Osteoblast (primary cell): ENCODE measurements at regions not wholly inside any gene's neighbourhood (a gene's known extent, or its start where the extent isn't known, plus 50 kb on each side); places are given as distances from the start of the nearest gene placed in this dataset.

Experiments
- DNase-seq: peaks from one replicate; pipeline ENCODE4 v3.0.0; 2011; ENCODE audit warnings: low spot score, mixed read lengths; ENCODE audit not compliant: insufficient read length; ENCODE audit errors: missing footprints
- H2AFZ ChIP-seq: 2 replicates; pipeline ENCODE4 v1.6.0; 2011; ENCODE audit warnings: mild to moderate bottlenecking, low read length
- H3K27ac ChIP-seq: 2 replicates; pipeline ENCODE4 v1.5.1; 2011; ENCODE audit warnings: mild to moderate bottlenecking, low read depth, low read length, moderate library complexity
- H3K27me3 ChIP-seq: 2 replicates; pipeline ENCODE4 v1.6.0; 2012; ENCODE audit warnings: mild to moderate bottlenecking, control low read depth, inconsistent platforms, low read length, moderate library complexity; ENCODE audit not compliant: insufficient read depth
- H3K36me3 ChIP-seq: 2 replicates; pipeline ENCODE4 v1.5.1; 2011; ENCODE audit warnings: mild to moderate bottlenecking, low read length, control low read depth, moderate library complexity; ENCODE audit not compliant: insufficient read depth
- H3K4me1 ChIP-seq: 2 replicates; pipeline ENCODE4 v1.5.1; 2011; ENCODE audit warnings: mild to moderate bottlenecking, low read length, control low read depth, moderate library complexity; ENCODE audit not compliant: insufficient read depth
- H3K4me2 ChIP-seq: 2 replicates; pipeline ENCODE4 v1.6.0; 2011; ENCODE audit warnings: mild to moderate bottlenecking, low read length; ENCODE audit not compliant: insufficient read depth
- H3K4me3 ChIP-seq: fragments of 200-600 bp; sonication (generic); 3 replicates; pipeline ENCODE4 v1.5.1; 2012; ENCODE audit warnings: mild to moderate bottlenecking, low read length, inconsistent platforms; ENCODE audit not compliant: insufficient read depth
- H3K79me2 ChIP-seq: 2 replicates; pipeline ENCODE4 v1.6.0; 2012; ENCODE audit warnings: mild to moderate bottlenecking, low read length, control low read depth, inconsistent platforms; ENCODE audit not compliant: insufficient read depth
- H3K9me3 ChIP-seq: 2 replicates; pipeline ENCODE4 v1.5.1; 2011; ENCODE audit warnings: low read depth, low read length, control low read depth
- H4K20me1 ChIP-seq: 2 replicates; pipeline ENCODE4 v1.6.0; 2012; ENCODE audit warnings: mild to moderate bottlenecking, low read length, control low read depth; ENCODE audit not compliant: insufficient read depth
- TF ChIP-seq, protein P1 (sequence below): IDR thresholded peaks from 2 replicates; pipeline ENCODE4 v1.5.1; 2011; ENCODE audit warnings: mild to moderate bottlenecking, low read depth, low read length, moderate library complexity; ENCODE audit errors: extremely low read depth

GRCh38 chr16:26360867-26361266 lies 669.1 kb downstream of the HS3ST4 start:
- Histone ChIP-seq H3K4me1 (no peaks in the 10 kb centered on the region), H3K79me2 (no peaks in the 10 kb centered on the region), H3K4me2 (no peak overlapping the region), H4K20me1 (no peaks in the 10 kb centered on the region), H3K4me3 (no peak overlapping the region), H2AFZ (no peak overlapping the region), H3K36me3 (no peaks in the 10 kb centered on the region), H3K27me3 (no peaks in the 10 kb centered on the region), H3K9me3 (no peaks in the 10 kb centered on the region), H3K27ac (no peak overlapping the region)
- TF ChIP-seq, protein P1, sequence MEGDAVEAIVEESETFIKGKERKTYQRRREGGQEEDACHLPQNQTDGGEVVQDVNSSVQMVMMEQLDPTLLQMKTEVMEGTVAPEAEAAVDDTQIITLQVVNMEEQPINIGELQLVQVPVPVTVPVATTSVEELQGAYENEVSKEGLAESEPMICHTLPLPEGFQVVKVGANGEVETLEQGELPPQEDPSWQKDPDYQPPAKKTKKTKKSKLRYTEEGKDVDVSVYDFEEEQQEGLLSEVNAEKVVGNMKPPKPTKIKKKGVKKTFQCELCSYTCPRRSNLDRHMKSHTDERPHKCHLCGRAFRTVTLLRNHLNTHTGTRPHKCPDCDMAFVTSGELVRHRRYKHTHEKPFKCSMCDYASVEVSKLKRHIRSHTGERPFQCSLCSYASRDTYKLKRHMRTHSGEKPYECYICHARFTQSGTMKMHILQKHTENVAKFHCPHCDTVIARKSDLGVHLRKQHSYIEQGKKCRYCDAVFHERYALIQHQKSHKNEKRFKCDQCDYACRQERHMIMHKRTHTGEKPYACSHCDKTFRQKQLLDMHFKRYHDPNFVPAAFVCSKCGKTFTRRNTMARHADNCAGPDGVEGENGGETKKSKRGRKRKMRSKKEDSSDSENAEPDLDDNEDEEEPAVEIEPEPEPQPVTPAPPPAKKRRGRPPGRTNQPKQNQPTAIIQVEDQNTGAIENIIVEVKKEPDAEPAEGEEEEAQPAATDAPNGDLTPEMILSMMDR: no peak
- no peak for DNase-seq

DNA sequence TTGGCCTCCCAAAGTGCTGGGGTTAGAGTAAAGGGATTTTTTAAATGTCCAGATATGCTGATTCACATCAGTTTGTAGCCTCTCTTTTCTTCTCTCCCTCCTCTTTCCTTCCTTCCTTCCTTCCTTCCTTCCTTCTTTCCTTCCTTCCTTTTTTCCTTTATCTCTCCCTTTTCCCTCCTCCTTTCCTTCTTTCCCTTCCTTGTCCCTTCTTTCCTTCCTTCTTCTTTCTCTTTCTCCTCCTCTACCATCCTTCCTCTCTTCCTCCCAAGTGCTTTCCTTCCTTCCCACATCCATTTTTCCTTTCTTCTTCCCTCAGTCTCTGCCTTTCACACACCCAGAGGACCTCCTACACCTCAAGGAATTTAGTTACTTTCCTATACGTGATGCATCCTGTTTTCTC lies 671.8 kb downstream of the HS3ST4 start:
- no peak overlapping the region for H3K4me3 ChIP-seq
- no peak overlapping the region for H3K4me2 ChIP-seq
- no peak overlapping the region for H2AFZ ChIP-seq
- no peak overlapping the region for H3K27ac ChIP-seq
- H3K27me3 ChIP-seq: no peaks in the 10 kb centered on the region
- no peak for DNase-seq
- no peaks in the 10 kb centered on the region for H3K36me3 ChIP-seq
- H4K20me1 ChIP-seq: no peaks in the 10 kb centered on the region
- TF ChIP-seq, protein P1: no peak
- H3K79me2 ChIP-seq: no peaks in the 10 kb centered on the region
- H3K9me3 ChIP-seq: no peaks in the 10 kb centered on the region
- H3K4me1 ChIP-seq: no peaks in the 10 kb centered on the region

DNA sequence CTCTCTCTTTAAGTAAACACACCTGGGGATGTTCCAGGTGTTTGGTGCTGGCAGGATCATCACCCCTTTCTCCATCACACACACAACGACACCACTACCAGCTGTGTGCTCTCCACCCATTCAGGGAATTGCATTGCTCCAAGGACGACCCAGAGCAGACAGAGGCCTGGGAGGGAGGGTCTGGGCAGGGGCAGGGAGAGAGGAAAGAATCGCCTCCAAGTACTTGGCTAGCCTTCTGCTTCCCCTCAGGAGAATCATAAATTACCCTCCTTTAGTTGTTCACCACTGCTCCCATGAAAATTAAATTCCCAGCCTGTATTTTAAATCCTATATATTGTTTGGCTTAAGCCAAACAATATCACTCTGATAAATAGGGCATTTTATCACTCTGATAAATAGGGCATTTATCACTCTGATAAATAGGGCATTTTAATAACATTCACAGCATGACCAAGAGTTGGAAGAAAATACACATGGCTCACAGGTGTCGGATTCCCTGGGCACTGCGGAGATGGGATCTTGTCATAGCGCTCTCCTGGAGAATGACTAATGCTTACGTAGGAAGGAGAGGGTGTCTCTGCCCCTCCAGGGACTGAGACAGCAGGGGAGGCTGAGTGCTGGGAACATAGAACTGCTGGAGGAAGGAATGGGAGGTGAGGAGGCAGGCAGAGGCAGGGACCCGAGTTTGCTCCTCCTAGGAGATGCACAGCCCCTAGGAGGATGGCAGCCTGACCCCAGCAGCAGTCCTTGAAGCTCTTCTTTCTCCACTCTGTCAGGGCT lies 673.6 kb downstream of the HS3ST4 start:
- H2AFZ ChIP-seq: no peak overlapping the region
- H3K9me3 ChIP-seq: no peaks in the 10 kb centered on the region
- H3K79me2 ChIP-seq: no peaks in the 10 kb centered on the region
- TF ChIP-seq, protein P1: no peak
- no peak overlapping the region for H3K27ac ChIP-seq
- H3K4me1 ChIP-seq: no peaks in the 10 kb centered on the region
- DNase-seq: no peak
- no peaks in the 10 kb centered on the region for H3K27me3 ChIP-seq
- H3K4me2 ChIP-seq: no peak overlapping the region
- no peaks in the 10 kb centered on the region for H3K36me3 ChIP-seq
- no peaks in the 10 kb centered on the region for H4K20me1 ChIP-seq
- H3K4me3 ChIP-seq: no peak overlapping the region

- H3K4me2 ChIP-seq: no peak overlapping the region
- H3K27me3 ChIP-seq: no peaks in the 10 kb centered on the region
- H3K9me3 ChIP-seq: peaks cover 4% of the 10 kb centered on the region
- DNase-seq: no peak
- TF ChIP-seq, protein P1: no peak
- no peaks in the 10 kb centered on the region for H3K36me3 ChIP-seq
- H3K4me3 ChIP-seq: no peak overlapping the region
- H3K4me1 ChIP-seq: no peaks in the 10 kb centered on the region
- no peak overlapping the region for H2AFZ ChIP-seq
- no peak overlapping the region for H3K27ac ChIP-seq
- H4K20me1 ChIP-seq: no peaks in the 10 kb centered on the region
- H3K79me2 ChIP-seq: no peaks in the 10 kb centered on the region
Measured at GRCh38 chr16:26371349-26371869, 679.6 kb downstream of the HS3ST4 start.
